MM.1S (cell line): ENCODE measurements at regions not wholly inside any gene's neighbourhood (a gene's known extent, or its start where the extent isn't known, plus 50 kb on each side); places are given as distances from the start of the nearest gene placed in this dataset.

Source experiments
- EZH2phosphoT487 ChIP-seq: fragments of 300-600 bp; sonication (generic); IDR thresholded peaks from 2 replicates; pipeline ENCODE4 v1.6.1; 2018; ENCODE audit warnings: antibody characterized with exemption, low read length
- TF ChIP-seq, protein P1 (sequence below): fragments of 300-600 bp; sonication (generic); IDR thresholded peaks from 2 replicates; pipeline ENCODE4 v1.5.1; 2016; ENCODE audit warnings: antibody characterized with exemption, low read length, mixed read lengths

GRCh38 chr7:46444256-46444655 is 523.2 kb upstream of the IGFBP3 start:
- TF ChIP-seq, protein P1, sequence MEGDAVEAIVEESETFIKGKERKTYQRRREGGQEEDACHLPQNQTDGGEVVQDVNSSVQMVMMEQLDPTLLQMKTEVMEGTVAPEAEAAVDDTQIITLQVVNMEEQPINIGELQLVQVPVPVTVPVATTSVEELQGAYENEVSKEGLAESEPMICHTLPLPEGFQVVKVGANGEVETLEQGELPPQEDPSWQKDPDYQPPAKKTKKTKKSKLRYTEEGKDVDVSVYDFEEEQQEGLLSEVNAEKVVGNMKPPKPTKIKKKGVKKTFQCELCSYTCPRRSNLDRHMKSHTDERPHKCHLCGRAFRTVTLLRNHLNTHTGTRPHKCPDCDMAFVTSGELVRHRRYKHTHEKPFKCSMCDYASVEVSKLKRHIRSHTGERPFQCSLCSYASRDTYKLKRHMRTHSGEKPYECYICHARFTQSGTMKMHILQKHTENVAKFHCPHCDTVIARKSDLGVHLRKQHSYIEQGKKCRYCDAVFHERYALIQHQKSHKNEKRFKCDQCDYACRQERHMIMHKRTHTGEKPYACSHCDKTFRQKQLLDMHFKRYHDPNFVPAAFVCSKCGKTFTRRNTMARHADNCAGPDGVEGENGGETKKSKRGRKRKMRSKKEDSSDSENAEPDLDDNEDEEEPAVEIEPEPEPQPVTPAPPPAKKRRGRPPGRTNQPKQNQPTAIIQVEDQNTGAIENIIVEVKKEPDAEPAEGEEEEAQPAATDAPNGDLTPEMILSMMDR = no peak
- no peak for TF ChIP-seq EZH2phosphoT487
